ENCODE measurements at regions not wholly inside any gene's neighbourhood (a gene's known extent, or its start where the extent isn't known, plus 50 kb on each side); places are given as distances from the start of the nearest gene placed in this dataset.

GRCh38 chr16:88283596-88283995 is 99.2 kb upstream of the ZNF469 start:
- H3K9ac ChIP-seq (ENCODE audit: low read depth, low read length) = no peak overlapping the region
- H3K79me2 ChIP-seq (ENCODE audit: insufficient read depth, low read length) = no peaks in the 10 kb centered on the region
- H3K36me3 ChIP-seq (ENCODE audit: insufficient read depth, low read length) = no peaks in the 10 kb centered on the region
- no peak overlapping the region for H3K4me3 ChIP-seq (ENCODE audit: low read depth in 1 of 2, low read length in 2 of 2)
- peaks cover 19% of the 10 kb centered on the region for H3K9me3 ChIP-seq (ENCODE audit: insufficient read depth, low read length, severe bottlenecking)
- TF ChIP-seq EZH2 (IDR thresholded peaks at IDR 0.05; ENCODE audit: borderline replicate concordance, low read depth, low read length, severe bottlenecking) = no peak
- no peak for TF ChIP-seq CTCF (IDR thresholded peaks at IDR 0.05; ENCODE audit: borderline replicate concordance, extremely low read depth, low read length, poor library complexity, severe bottlenecking)
- H3K4me1 ChIP-seq (ENCODE audit: insufficient read depth, low read length) = no peaks in the 10 kb centered on the region
- H3K27me3 ChIP-seq (ENCODE audit: insufficient read depth, low read length, poor library complexity) = no peaks in the 10 kb centered on the region
- H2AFZ ChIP-seq (ENCODE audit: low read depth, low read length) = no peak overlapping the region
- DNase-seq = no peak
- no peaks in the 10 kb centered on the region for H4K20me1 ChIP-seq (ENCODE audit: insufficient read depth, low read length)
- no peak for ATAC-seq (ENCODE audit: insufficient read depth, low read depth)
- H3K4me2 ChIP-seq (ENCODE audit: insufficient read depth, low read length) = no peak overlapping the region
- no peak overlapping the region for H3K27ac ChIP-seq (ENCODE audit: low read length)

- TF ChIP-seq CTCF (IDR thresholded peaks at IDR 0.05; ENCODE audit: borderline replicate concordance, extremely low read depth, low read length, poor library complexity, severe bottlenecking) = no peak
- no peak for TF ChIP-seq EZH2 (IDR thresholded peaks at IDR 0.05; ENCODE audit: borderline replicate concordance, low read depth, low read length, severe bottlenecking)
- no peak overlapping the region for H2AFZ ChIP-seq (ENCODE audit: low read depth, low read length)
- no peaks in the 10 kb centered on the region for H3K27me3 ChIP-seq (ENCODE audit: insufficient read depth, low read length, poor library complexity)
- no peak overlapping the region for H3K4me3 ChIP-seq (ENCODE audit: low read depth in 1 of 2, low read length in 2 of 2)
- H4K20me1 ChIP-seq (ENCODE audit: insufficient read depth, low read length) = no peaks in the 10 kb centered on the region
- no peak overlapping the region for H3K9ac ChIP-seq (ENCODE audit: low read depth, low read length)
- ATAC-seq (ENCODE audit: insufficient read depth, low read depth) (no peak), DNase-seq (no peak)
- peaks cover 23% of the 10 kb centered on the region for H3K9me3 ChIP-seq (ENCODE audit: insufficient read depth, low read length, severe bottlenecking)
- H3K79me2 ChIP-seq (ENCODE audit: insufficient read depth, low read length) = no peaks in the 10 kb centered on the region
- H3K4me2 ChIP-seq (ENCODE audit: insufficient read depth, low read length) = no peak overlapping the region
- no peaks in the 10 kb centered on the region for H3K4me1 ChIP-seq (ENCODE audit: insufficient read depth, low read length)
- H3K36me3 ChIP-seq (ENCODE audit: insufficient read depth, low read length) = no peaks in the 10 kb centered on the region
- H3K27ac ChIP-seq (ENCODE audit: low read length) = no peak overlapping the region
Measured at GRCh38 chr16:88284101-88284500, 98.7 kb upstream of the ZNF469 start.

- no peak overlapping the region for H3K27ac ChIP-seq (ENCODE audit: low read length)
- no peaks in the 10 kb centered on the region for H3K36me3 ChIP-seq (ENCODE audit: insufficient read depth, low read length)
- ATAC-seq (ENCODE audit: insufficient read depth, low read depth) = no peak
- H3K79me2 ChIP-seq (ENCODE audit: insufficient read depth, low read length) = no peaks in the 10 kb centered on the region
- no peaks in the 10 kb centered on the region for H3K27me3 ChIP-seq (ENCODE audit: insufficient read depth, low read length, poor library complexity)
- H2AFZ ChIP-seq (ENCODE audit: low read depth, low read length) = no peak overlapping the region
- no peaks in the 10 kb centered on the region for H4K20me1 ChIP-seq (ENCODE audit: insufficient read depth, low read length)
- H3K9ac ChIP-seq (ENCODE audit: low read depth, low read length) = no peak overlapping the region
- H3K4me1 ChIP-seq (ENCODE audit: insufficient read depth, low read length) = peaks cover 5% of the 10 kb centered on the region
- peaks cover 21% of the 10 kb centered on the region for H3K9me3 ChIP-seq (ENCODE audit: insufficient read depth, low read length, severe bottlenecking)
- no peak overlapping the region for H3K4me3 ChIP-seq (ENCODE audit: low read depth in 1 of 2, low read length in 2 of 2)
- TF ChIP-seq EZH2 (IDR thresholded peaks at IDR 0.05; ENCODE audit: borderline replicate concordance, low read depth, low read length, severe bottlenecking) = no peak
- no peak for TF ChIP-seq CTCF (IDR thresholded peaks at IDR 0.05; ENCODE audit: borderline replicate concordance, extremely low read depth, low read length, poor library complexity, severe bottlenecking)
- no peak overlapping the region for H3K4me2 ChIP-seq (ENCODE audit: insufficient read depth, low read length)
- DNase-seq = no peak
Measured at GRCh38 chr16:88284626-88285513, 97.9 kb upstream of the ZNF469 start.
